Glomerular endothelial cell (primary cell): ENCODE measurements at regions not wholly inside any gene's neighbourhood (a gene's known extent, or its start where the extent isn't known, plus 50 kb on each side); places are given as distances from the start of the nearest gene placed in this dataset.

Experiments used
- DNase-seq: peaks from one replicate; pipeline ENCODE4 v3.0.0-alpha.2; 2011; ENCODE audit warnings: low read depth, low spot score; ENCODE audit errors: extremely low read depth

GRCh38 chr7:118298771-118299170 is 74.3 kb downstream of the ANKRD7 start:
- DNase-seq = no peak

- DNase-seq = no peak
These were observed 75.7 kb downstream of the ANKRD7 start for GRCh38 chr7:118300177-118300576.

GRCh38 chr7:118304100-118304499 is 79.6 kb downstream of the ANKRD7 start:
- DNase-seq = no peak

- no peak for DNase-seq
These were observed 81.2 kb downstream of the ANKRD7 start for GRCh38 chr7:118305671-118306070.

- no peak for DNase-seq
These were observed 82.3 kb downstream of the ANKRD7 start for GRCh38 chr7:118306771-118307170.

GRCh38 chr7:118311121-118311836 is 86.8 kb downstream of the ANKRD7 start:
- DNase-seq = no peak

- DNase-seq = no peak
These were observed 87.5 kb downstream of the ANKRD7 start for GRCh38 chr7:118312051-118312450.

GRCh38 chr7:118312966-118313365 is 88.5 kb downstream of the ANKRD7 start:
- no peak for DNase-seq

- no peak for DNase-seq
These were observed 100.4 kb downstream of the ANKRD7 start for GRCh38 chr7:118324790-118325449.

GRCh38 chr7:118325450-118325808 is 100.9 kb downstream of the ANKRD7 start:
- DNase-seq = no peak

- no peak for DNase-seq
These were observed 102.7 kb downstream of the ANKRD7 start for GRCh38 chr7:118327174-118327573.

- no peak for DNase-seq
These were observed 104.2 kb downstream of the ANKRD7 start for GRCh38 chr7:118328505-118329211.

- DNase-seq = no peak
These were observed 105.9 kb downstream of the ANKRD7 start for GRCh38 chr7:118330388-118330787.

- no peak for DNase-seq
These were observed 122.2 kb downstream of the ANKRD7 start for GRCh38 chr7:118346748-118347147.

- DNase-seq = no peak
These were observed 125.1 kb downstream of the ANKRD7 start for GRCh38 chr7:118349604-118350003.

- DNase-seq = no peak
These were observed 125.8 kb downstream of the ANKRD7 start for GRCh38 chr7:118350260-118350659.

- no peak for DNase-seq
These were observed 128.5 kb downstream of the ANKRD7 start for GRCh38 chr7:118352867-118353453.

- DNase-seq = no peak
These were observed 141.9 kb downstream of the ANKRD7 start for GRCh38 chr7:118366363-118366762.

GRCh38 chr7:118368958-118369357 is 144.5 kb downstream of the ANKRD7 start:
- DNase-seq = no peak

GRCh38 chr7:118369987-118370386 is 145.5 kb downstream of the ANKRD7 start:
- DNase-seq = no peak

- no peak for DNase-seq
These were observed 148.0 kb downstream of the ANKRD7 start for GRCh38 chr7:118372530-118372929.

- DNase-seq = no peak
These were observed 165.1 kb downstream of the ANKRD7 start for GRCh38 chr7:118389629-118390028.
